Gastrocnemius medialis (tissue), 4 donors: ENCODE measurements at regions not wholly inside any gene's neighbourhood (a gene's known extent, or its start where the extent isn't known, plus 50 kb on each side); places are given as distances from the start of the nearest gene placed in this dataset.

Source experiments
- CTCF ChIP-seq, 5 experiments: fragments of 450-650 bp in 3 of 5; fragments of 200-600 bp in 2 of 5; sonication (generic) in 2 of 5; IDR thresholded peaks in 4 of 5; conservative IDR thresholded peaks in 1 of 5; 1 replicate in 4 of 5; 2 replicates in 1 of 5; pipeline ENCODE4 v1.5.1; 2016 to 2019; ENCODE audit warnings: antibody characterized with exemption in 5 of 5, mild to moderate bottlenecking in 3 of 5, moderate library complexity in 3 of 5
- POLR2A ChIP-seq, 2 donors: fragments of 450-650 bp; IDR thresholded peaks; one replicate each; pipeline ENCODE4 v1.6.1; 2017; ENCODE audit warnings: antibody characterized with exemption in 2 of 2, mild to moderate bottlenecking in 2 of 2, moderate library complexity in 2 of 2

DNA sequence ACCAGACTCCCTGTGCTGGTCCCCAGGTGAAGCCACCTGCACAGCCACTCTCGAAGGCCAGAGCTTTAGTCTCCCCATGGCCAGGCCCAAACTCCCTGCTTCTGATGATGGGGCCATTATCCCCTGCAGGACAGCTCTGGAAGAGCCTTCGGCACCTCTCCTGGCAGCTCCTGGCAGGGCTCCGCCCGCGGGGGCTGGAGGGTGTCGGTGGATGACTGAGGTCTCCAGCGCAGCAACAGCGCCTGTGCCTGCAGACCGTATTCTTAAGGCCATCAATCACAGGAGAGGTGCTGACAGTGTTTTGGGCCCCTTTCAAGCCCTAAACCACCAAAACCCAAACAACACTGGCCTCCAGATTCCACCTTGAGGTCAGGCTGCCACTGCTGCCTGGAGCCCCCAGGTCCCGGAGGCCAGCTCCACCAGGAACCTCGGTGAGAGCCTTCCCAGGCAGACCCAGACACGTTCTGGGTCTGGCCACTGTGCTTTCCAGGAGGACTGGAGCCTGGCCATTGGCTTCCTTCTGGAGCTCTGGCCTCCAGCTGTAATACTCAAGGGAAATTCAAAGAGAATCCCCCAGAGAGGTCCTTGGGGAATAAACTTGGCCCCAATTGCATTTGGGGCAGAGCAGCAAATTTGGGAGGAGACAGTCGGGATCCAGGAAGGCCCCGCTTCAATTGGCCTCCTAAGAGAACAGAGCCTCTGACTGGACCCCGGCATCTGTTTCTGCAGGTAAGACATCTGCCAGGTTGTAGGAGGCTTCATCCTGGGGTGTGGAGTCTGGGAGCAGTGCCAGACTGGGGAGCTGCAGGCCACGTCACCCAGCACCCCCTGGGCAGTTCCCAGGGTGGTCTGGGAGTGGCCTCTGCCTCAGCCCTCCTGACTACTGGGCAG is 210.6 kb upstream of the RTL1 start:
- TF ChIP-seq CTCF (IDR thresholded peaks at IDR 0.05 in 4 of 5, conservative IDR thresholded peaks at IDR 0.05 in 1 of 5), result no peak
- no peak for TF ChIP-seq POLR2A (IDR thresholded peaks at IDR 0.05)
